Smooth muscle cell of the brain vasculature (primary cell): ENCODE measurements at regions not wholly inside any gene's neighbourhood (a gene's known extent, or its start where the extent isn't known, plus 50 kb on each side); places are given as distances from the start of the nearest gene placed in this dataset.

Source experiments
- DNase-seq: peaks from one replicate; pipeline ENCODE4 v3.0.0-alpha.2; 2012; ENCODE audit warnings: low read depth, low spot score

DNA sequence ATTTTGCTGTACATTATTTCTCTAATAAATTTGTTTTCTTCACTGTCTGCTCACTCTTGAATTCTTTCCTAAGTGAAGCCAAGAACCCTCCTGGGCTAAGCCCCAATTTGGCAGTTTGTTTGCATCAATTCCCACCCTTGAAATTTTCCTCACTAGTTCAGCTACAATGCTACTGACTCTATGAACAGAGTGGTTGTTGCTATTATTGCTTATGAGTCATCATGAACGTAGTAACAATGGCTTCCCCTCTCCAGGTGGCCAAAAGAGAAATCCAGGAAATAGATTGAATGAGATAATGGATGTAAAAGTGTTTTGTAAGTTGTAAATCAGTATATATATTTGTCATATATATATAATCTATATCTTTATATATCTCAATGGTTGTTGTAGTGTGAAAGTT lies 193.0 kb downstream of the URB2 start:
- DNase-seq, result no peak

DNA sequence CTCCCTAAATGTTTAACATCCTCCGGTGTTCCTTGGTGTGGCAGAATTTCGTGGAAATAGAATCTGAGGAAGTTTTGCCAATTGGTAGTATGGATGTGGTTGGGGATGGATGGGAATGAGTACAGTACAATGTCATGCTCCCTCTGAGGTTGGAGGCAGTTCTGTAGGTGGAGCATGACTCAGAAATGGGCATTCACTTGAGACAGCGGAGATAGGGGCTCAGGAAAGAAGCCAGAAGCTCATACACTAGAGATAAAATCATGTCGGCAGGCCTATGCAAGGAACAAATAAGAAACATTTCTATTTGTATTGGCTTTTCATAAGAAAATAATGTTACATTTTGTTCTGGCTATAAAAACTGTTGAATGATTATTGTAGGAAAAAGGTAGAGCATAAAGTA lies 196.0 kb downstream of the URB2 start:
- no peak for DNase-seq

- no peak for DNase-seq
These were observed 199.0 kb downstream of the URB2 start for GRCh38 chr1:229825042-229825441.

DNA sequence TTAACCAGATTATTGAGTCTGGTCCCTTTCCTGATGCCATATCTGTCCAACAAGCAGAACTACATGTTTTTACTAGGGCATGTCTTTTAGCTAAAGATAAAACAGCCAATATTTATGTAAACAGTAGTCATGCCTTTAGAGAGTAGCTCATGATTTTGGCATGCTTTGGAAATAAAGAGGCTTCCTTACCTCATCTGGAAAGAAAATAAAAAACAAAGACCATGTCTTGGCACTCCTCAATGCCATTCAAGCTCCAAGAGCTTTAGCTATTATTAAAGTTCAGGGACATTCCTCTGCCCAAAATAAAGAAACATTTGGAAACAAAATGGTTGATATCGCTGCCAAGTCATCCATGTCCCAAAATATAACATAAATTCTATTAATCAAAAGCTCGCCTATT lies 202.4 kb downstream of the URB2 start:
- no peak for DNase-seq

GRCh38 chr1:229832695-229833094 lies 206.6 kb downstream of the URB2 start:
- no peak for DNase-seq

- no peak for DNase-seq
These were observed 208.2 kb downstream of the URB2 start for GRCh38 chr1:229834230-229834629.

DNA sequence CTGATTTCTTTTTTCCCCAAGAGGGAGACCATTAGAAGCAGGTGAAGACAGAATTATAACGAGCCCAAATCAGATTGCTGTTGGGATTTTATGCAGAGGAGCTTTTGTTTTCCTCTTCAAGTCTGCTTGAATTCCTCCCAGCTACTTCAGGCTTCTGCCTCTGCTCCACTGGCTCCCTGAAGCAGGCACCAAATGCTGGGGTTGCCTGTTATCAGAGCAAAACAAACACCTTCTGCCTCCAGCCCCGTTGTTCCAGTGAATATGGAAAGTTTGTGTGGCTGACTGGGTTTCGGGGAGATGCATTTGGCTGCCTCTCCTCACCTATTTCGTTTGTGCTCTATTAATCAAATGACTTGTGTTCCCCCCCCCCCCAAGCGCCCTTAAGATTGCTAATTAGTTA lies 209.2 kb downstream of the URB2 start:
- DNase-seq, result no peak

GRCh38 chr1:229836324-229836723 lies 210.3 kb downstream of the URB2 start:
- no peak for DNase-seq

- no peak for DNase-seq
These were observed 212.2 kb downstream of the URB2 start for GRCh38 chr1:229838204-229838603.

- no peak for DNase-seq
These were observed 213.8 kb downstream of the URB2 start for GRCh38 chr1:229839800-229840199.

- DNase-seq, result no peak
These were observed 215.2 kb downstream of the URB2 start for GRCh38 chr1:229841230-229841629.

DNA sequence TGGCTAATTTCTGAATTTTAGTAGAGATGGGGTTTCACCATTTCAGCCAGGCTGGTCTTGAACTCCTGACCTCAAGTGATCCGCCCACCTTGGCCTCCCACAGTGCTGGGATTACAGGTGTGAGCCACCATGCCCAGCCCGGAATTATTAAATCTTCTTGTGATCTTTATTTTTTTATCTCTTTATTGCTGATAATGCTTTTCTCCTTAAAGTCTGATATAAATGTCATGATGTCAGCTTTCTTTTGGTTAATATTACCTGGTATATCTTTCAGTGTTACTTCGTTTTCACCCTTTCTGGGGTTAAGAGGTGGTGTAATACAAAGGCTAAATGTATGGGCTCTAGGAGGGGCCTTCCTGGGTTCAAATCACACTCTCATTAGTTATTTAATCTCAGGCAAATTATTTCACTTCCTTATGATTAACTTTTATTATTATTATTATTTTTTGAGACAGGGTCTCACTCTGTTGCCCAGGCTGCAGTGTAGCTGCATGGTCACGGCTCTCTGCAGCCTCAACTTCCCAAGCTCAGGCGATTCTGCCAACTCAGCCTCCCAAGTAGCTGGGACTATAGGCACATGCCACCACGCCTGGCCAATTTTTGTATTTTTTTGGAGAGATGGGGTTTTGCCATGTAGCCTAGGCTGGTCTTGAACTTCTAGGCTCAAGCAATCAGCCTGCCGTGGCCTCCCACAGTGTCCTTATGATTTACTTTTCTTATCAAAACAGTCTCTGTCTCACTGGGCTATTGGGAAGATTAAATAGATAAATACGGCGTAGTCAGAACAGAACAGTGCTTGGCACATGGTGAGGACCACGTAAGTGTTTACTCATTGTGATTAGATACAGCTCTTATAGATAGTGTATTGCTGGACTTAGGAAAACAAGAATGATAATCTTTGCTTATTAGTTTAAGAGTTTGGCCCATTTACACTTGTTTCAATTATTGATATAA lies 216.5 kb downstream of the URB2 start:
- DNase-seq, result no peak

DNA sequence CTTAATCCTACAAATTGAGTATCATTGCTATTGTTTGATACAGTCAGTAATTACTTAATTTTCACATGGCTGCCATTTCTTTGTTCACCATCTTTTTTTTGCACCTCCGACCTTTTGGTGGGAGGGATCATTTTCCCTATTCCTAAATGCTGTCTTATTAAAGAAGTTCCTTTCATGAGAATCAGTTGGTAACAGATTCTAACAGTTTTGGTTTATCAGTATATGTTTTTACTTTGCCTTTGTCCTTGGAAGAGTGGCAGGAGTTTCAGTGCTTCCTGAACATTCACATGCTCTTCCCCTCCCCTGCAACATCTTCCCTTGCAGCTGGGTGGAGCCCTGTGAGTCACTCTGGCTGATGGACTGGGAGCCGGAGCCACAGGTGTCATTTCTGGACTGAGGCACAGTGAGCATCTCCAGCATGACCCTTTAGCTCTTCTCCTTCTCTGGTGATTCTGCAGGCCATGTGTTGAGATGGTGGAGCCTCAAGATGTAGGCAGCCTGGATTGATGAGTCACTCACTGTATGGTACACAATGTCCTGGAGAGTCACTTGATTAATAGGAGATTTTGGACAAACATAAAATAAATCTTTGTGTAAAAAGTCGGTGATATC lies 217.7 kb downstream of the URB2 start:
- DNase-seq, result no peak

DNA sequence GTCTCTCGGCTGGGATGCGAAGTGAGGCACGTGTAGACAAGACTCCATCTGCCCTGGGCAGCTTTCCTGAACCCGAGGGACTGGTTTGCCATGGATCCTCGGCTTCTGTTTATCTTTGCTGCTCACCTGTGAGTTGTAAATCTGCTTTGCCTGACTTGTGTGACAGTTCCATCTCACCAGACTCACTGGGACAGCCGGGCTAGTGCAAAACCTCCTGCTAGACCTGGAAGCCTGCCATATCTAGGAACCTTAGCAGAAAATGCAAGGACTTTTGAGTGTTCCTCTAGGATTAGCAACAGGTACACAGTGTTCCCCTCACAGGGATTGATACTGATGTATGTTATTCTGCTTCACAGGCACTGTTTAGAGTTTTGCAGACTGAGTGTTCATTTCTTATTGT lies 218.6 kb downstream of the URB2 start:
- DNase-seq, result no peak

- DNase-seq, result no peak
These were observed 219.5 kb downstream of the URB2 start for GRCh38 chr1:229845410-229846138.

- DNase-seq, result no peak
These were observed 220.3 kb downstream of the URB2 start for GRCh38 chr1:229846351-229846750.

GRCh38 chr1:229848752-229849677 lies 218.0 kb upstream of the GALNT2 start:
- no peak for DNase-seq

DNA sequence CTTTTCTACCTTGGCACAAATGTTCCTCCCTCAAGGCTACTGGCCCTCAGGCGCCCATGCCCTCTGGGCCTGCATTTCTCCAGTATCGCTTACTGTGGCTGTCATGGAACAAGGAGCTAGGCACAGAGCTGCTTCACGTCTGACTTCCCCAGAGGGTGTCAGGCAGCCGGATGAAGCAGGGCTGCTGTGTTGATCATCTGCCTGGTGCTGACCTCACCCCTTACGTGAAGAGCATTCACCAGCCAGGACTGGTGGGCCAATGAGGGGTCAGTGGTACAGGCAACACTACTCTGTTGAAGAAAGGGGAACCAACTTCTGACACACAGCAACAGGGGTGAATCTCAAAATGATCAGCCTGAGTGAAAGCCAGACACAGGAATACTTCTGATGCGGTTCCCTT lies 215.5 kb upstream of the GALNT2 start:
- no peak for DNase-seq

GRCh38 chr1:229853751-229854150 lies 213.3 kb upstream of the GALNT2 start:
- DNase-seq, result no peak

DNA sequence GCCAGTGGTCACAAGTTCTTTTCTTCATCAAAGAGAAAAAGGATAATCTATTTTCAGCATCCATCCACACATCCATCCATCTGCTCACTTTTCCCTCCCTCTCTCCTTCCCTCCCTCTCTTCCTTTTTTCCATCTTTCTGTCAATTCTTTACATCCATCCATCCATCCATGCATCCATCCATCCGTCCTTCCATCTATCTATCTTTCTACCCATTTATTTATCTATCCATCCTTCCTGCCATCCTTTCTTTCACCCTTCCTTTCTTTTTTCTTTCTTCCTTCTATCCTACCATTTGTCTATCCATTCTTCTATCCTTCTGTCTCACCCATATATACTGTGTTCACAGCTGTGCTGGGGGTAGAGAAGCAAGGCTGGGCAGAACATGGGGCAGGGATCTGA lies 212.4 kb upstream of the GALNT2 start:
- DNase-seq, result no peak

- no peak for DNase-seq
These were observed 210.9 kb upstream of the GALNT2 start for GRCh38 chr1:229856009-229856650.
